GM12892 (cell line): ENCODE measurements at regions not wholly inside any gene's neighbourhood (a gene's known extent, or its start where the extent isn't known, plus 50 kb on each side); places are given as distances from the start of the nearest gene placed in this dataset.

Experiments used
- POLR2A ChIP-seq: IDR thresholded peaks from 2 replicates; pipeline ENCODE4 v1.6.1; 2011; ENCODE audit warnings: low read depth, low read length, control low read depth
- POLR2AphosphoS5 ChIP-seq: IDR thresholded peaks from 2 replicates; pipeline ENCODE4 v1.6.1; 2011; ENCODE audit warnings: low read depth, low read length, control low read depth

GRCh38 chr1:59238333-59238934, 58.5 kb upstream of the FGGY start:
- TF ChIP-seq POLR2AphosphoS5 (no peak), POLR2A (no peak)
